ENCODE measurements at regions not wholly inside any gene's neighbourhood (a gene's known extent, or its start where the extent isn't known, plus 50 kb on each side); places are given as distances from the start of the nearest gene placed in this dataset.

DNA sequence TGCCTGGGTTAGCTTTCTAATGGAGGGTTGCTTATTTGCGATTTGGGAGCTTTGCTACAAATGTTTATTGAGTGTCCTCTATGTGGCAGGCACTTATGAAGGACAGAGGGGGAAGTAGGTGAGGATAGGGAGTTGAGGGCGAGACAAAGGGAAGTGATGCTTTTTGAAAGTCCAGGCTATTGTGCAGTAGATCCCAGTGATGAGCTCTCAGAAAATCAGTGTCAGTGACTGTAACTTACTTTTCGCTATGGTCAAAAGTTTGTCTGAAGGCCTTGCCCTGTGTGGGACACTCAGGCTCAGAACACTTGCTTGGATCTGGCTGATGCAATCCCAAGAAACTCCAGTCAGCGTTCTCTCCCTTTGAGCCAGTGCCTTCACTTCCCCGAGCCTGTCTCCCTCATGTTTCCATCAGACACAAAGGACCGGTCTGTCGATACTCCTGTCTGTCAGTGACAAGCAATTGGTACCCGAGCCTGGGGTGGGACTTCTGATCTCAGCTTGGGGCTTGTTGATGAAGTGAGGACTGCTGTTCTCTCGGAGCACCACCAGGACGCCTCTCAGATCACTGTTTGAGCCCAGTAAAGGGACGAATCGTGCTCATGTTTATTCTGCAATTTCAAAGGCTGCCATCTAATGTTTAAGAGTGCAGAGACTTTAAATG lies 63.1 kb upstream of the SORCS3 start:
- TF ChIP-seq, protein P1, sequence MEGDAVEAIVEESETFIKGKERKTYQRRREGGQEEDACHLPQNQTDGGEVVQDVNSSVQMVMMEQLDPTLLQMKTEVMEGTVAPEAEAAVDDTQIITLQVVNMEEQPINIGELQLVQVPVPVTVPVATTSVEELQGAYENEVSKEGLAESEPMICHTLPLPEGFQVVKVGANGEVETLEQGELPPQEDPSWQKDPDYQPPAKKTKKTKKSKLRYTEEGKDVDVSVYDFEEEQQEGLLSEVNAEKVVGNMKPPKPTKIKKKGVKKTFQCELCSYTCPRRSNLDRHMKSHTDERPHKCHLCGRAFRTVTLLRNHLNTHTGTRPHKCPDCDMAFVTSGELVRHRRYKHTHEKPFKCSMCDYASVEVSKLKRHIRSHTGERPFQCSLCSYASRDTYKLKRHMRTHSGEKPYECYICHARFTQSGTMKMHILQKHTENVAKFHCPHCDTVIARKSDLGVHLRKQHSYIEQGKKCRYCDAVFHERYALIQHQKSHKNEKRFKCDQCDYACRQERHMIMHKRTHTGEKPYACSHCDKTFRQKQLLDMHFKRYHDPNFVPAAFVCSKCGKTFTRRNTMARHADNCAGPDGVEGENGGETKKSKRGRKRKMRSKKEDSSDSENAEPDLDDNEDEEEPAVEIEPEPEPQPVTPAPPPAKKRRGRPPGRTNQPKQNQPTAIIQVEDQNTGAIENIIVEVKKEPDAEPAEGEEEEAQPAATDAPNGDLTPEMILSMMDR (conservative IDR thresholded peaks at IDR 0.05 in 1 of 2, IDR thresholded peaks at IDR 0.05 in 1 of 2; ENCODE audit: extremely low read depth in 1 of 2, insufficient read depth in 1 of 2, low read depth in 1 of 2, low read length in 2 of 2) = no peak
- no peak for TF ChIP-seq EZH2 (IDR thresholded peaks at IDR 0.05; ENCODE audit: borderline replicate concordance, low read length)
